Naive B cell (primary cell): ENCODE measurements at regions not wholly inside any gene's neighbourhood (a gene's known extent, or its start where the extent isn't known, plus 50 kb on each side); places are given as distances from the start of the nearest gene placed in this dataset.

Experiments used
- ATAC-seq, 2 donors: fragments of 150-1000 bp; cut with Tn5 transposase; 2 replicates each; pipeline ENCODE4 v1.10.0; 2021; ENCODE audit warnings: low read depth in 2 of 2, mild to moderate bottlenecking in 2 of 2, moderate library complexity in 2 of 2
- DNase-seq: peaks from one replicate; pipeline ENCODE4 v3.0.0; 2022
- H3K27ac Mint-ChIP-seq, 6 donors: one replicate each; pipeline ENCODE4 v1.8.0; 2020 to 2022; ENCODE audit warnings: mild to moderate bottlenecking in 6 of 6, mixed read lengths in 6 of 6, moderate library complexity in 5 of 6, inconsistent platforms in 2 of 6
- H3K27me3 Mint-ChIP-seq, 3 donors: one replicate each; pipeline ENCODE4 v1.8.0; 2021 to 2022; ENCODE audit warnings: mixed read lengths in 3 of 3, mild to moderate bottlenecking in 1 of 3
- H3K36me3 Mint-ChIP-seq, 2 donors: one replicate each; pipeline ENCODE4 v1.8.0; 2020 to 2022; ENCODE audit warnings: mixed read lengths in 2 of 2, inconsistent platforms in 1 of 2, mild to moderate bottlenecking in 1 of 2
- H3K4me1 Mint-ChIP-seq, 3 donors: one replicate each; pipeline ENCODE4 v1.8.0; 2020 to 2022; ENCODE audit warnings: mixed read lengths in 3 of 3, inconsistent platforms in 1 of 3, mild to moderate bottlenecking in 1 of 3, moderate library complexity in 1 of 3
- H3K4me3 Mint-ChIP-seq, 8 donors: one replicate each; pipeline ENCODE4 v1.8.0; 2020 to 2022; ENCODE audit warnings: mild to moderate bottlenecking in 8 of 8, mixed read lengths in 8 of 8, moderate library complexity in 8 of 8, inconsistent platforms in 2 of 8
- H3K9me3 Mint-ChIP-seq, 7 donors: one replicate each; pipeline ENCODE4 v1.8.0; 2020 to 2022; ENCODE audit warnings: mixed read lengths in 7 of 7, mild to moderate bottlenecking in 5 of 7, inconsistent platforms in 2 of 7, moderate library complexity in 1 of 7

DNA sequence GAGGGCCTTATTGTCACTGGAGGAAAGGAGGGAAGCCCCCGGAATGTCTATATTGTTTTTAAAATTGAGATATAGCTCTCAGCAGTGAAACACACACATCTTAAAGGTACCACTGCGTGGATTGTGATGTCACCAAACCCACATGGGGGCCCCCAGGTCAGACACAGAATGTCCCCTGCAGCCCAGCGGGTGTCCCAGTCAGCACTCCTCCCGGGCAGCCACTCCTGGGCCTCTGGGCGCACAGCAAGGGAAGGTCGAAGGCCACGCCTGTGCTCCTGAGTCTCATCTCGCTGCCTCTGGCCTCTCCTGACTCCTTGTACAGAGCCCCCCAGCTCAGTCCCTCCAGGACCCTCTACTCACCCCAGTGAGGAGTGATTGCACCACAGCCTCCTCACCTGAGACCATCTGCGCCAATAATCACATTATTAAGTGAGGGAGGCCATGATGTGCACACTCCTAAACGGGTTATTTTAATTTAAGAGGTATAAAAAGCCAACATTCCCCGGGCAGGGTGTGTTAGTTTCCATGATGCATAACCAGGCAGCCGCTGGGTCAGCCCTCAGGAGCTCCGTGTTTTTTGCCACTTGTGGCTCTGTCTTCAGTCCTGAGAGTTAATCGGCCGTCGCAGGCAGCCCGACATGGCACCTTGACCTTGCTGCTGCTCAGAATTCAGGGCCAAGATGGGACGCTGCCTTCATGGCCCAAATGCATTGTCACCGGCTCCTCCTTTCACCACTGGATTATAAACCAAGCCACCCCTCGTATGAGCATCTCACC is 1089.3 kb downstream of the BRD1 start:
- Mint-ChIP-seq H3K27me3 (no peaks in the 10 kb centered on the region), H3K27ac (no peak overlapping the region)
- DNase-seq = no peak

DNA sequence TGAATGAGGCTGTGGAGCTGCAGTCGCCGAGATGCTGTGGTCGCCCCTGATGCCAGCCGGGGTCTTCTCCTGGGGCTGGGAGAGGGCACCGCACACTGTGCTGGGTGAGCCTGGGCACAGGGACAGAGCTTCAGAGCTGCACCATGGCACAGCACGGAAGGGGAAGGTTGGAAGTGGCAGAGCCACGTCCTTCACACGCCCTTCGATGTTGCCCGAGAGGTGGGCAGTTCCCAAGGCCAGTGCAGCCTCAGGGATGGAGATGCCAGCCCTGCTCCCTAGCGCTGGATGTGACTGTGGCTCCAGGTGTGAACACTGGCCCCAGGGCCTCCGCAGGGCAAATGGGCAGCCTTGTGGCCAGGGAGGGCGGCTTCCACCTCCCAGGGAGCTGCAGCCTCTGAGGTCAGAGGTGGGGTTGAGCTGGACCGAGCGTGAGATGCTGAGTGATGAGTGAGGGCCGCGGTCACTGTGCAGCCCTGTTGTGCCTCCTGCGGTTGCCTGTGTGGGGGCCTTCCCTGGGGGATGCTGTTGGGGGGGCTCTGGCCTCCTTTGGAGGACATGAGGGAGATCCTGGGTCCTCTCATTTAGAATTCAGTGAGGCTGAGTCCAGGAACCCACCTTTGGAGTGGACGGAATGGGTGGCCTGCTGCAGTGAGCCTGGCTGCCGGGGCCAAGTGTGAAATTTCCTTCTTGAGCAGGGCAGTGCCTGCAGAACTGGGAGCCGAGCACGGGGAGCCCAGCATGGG is 1090.0 kb downstream of the BRD1 start:
- peaks cover 0 to 5% (median 2%) of the 10 kb centered on the region in 7 donors for H3K9me3 Mint-ChIP-seq
- no peak for ATAC-seq
- no peaks in the 10 kb centered on the region for H3K36me3 Mint-ChIP-seq
- H3K27me3 Mint-ChIP-seq = no peaks in the 10 kb centered on the region
- DNase-seq = no peak
- H3K27ac Mint-ChIP-seq = no peak overlapping the region
- H3K4me3 Mint-ChIP-seq = no peak overlapping the region
- no peaks in the 10 kb centered on the region for H3K4me1 Mint-ChIP-seq

More for the DNA sequence above, 1089.3 kb downstream of the BRD1 start:
- no peaks in the 10 kb centered on the region for H3K36me3 Mint-ChIP-seq
- no peak for ATAC-seq
- no peak overlapping the region for H3K4me3 Mint-ChIP-seq
- H3K4me1 Mint-ChIP-seq = no peaks in the 10 kb centered on the region
- peaks cover 0 to 5% (median 2%) of the 10 kb centered on the region in 7 donors for H3K9me3 Mint-ChIP-seq

DNA sequence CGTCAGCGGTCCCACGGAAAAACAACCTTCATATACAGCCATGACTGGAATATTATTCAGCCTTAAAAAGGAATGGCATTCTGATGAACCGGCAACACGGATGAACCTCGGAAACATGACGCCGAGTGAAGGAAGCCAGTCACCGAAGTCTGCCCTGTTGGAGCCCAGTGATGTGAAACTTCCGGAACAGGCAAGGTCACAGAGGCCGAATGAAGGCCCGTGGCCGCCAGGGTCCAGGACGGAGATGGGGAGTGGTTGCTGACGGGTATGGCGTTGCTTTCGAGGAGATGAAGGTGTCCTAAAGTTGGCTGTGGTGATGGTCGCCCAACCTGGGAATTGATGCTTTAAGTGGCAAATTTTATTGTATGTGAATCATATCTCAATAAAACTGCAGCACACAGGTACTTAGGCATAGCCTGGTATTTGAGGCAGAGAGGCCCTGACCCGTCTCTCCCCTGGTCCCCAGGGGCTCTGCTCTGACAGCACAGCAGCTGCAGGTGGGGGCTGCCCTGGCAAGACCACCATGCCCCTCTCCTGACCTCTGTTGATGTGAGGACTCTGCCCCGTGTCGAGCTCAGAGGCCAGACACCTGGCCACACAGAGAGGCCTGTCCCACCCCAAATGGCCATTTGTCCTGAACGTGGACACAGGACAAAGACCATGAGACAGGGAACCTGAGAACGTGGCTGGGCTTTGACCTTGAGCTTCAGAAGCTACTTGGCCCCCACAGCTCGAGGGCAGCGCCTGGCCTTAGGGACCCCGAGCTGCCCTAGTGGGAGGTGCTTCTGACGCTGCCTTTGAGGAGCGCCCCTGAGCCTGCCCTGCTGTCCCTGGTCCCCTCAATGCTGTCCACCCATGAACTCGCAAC is 1090.8 kb downstream of the BRD1 start:
- Mint-ChIP-seq H3K9me3 (peaks cover 0 to 4% (median 2%) of the 10 kb centered on the region in 7 donors), H3K27ac (no peak overlapping the region), H3K27me3 (no peaks in the 10 kb centered on the region), H3K4me3 (no peak overlapping the region), H3K4me1 (no peaks in the 10 kb centered on the region), H3K36me3 (no peaks in the 10 kb centered on the region)
- no peak for DNase-seq
- no peak for ATAC-seq

DNA sequence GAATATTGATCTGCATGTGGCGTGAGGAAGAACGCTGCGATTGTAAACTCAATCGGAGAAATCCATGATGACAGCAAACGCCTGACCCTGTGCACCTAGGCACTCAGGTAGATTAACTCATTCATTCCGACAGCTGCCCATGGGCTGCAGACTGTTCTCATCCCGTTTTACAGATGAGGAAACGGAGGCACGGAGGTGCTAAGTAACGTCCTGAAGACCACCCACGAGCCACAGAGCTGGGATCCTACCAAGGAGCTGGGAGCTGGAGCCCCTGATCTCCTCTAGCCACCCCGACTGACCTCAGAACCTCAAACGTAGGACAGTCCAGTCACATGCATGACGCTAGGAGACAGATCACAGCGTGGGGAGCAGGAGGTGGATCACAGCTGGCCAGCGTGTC is 1092.7 kb downstream of the BRD1 start:
- ATAC-seq = no peak
- no peak overlapping the region for H3K27ac Mint-ChIP-seq
- no peaks in the 10 kb centered on the region for H3K36me3 Mint-ChIP-seq
- H3K4me1 Mint-ChIP-seq = no peaks in the 10 kb centered on the region
- H3K4me3 Mint-ChIP-seq = no peak overlapping the region
- no peaks in the 10 kb centered on the region for H3K27me3 Mint-ChIP-seq
- peaks cover 0 to 5% (median 2%) of the 10 kb centered on the region in 7 donors for H3K9me3 Mint-ChIP-seq
- DNase-seq = no peak

DNA sequence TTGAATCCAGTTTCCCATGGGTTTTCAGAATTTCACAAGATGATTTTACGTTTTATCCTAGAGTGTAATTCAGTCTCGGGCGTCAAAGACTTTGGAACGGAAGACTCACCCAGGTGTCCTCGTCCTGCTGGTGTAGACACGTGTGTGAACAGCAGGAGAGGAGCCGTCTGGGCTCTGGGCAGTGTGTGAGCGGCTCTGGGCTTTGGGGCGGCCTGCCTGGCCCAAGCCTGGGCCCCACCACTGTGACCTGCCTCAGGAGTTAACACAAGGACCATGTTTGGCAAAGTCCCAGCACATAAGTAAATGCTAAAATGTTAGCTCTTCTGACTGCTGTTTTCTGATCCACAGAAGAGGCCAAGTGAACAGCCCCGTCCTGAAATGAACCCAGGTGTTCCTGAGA is 1093.3 kb downstream of the BRD1 start:
- H3K9me3 Mint-ChIP-seq = peaks cover 0 to 5% (median 0%) of the 10 kb centered on the region in 7 donors
- H3K27ac Mint-ChIP-seq = peak overlapping the region in 1 of 6 donors; percentile 81
- ATAC-seq = no peak
- no peak for DNase-seq
- H3K36me3 Mint-ChIP-seq = no peaks in the 10 kb centered on the region
- no peaks in the 10 kb centered on the region for H3K27me3 Mint-ChIP-seq
- H3K4me3 Mint-ChIP-seq = no peak overlapping the region
- no peaks in the 10 kb centered on the region for H3K4me1 Mint-ChIP-seq

DNA sequence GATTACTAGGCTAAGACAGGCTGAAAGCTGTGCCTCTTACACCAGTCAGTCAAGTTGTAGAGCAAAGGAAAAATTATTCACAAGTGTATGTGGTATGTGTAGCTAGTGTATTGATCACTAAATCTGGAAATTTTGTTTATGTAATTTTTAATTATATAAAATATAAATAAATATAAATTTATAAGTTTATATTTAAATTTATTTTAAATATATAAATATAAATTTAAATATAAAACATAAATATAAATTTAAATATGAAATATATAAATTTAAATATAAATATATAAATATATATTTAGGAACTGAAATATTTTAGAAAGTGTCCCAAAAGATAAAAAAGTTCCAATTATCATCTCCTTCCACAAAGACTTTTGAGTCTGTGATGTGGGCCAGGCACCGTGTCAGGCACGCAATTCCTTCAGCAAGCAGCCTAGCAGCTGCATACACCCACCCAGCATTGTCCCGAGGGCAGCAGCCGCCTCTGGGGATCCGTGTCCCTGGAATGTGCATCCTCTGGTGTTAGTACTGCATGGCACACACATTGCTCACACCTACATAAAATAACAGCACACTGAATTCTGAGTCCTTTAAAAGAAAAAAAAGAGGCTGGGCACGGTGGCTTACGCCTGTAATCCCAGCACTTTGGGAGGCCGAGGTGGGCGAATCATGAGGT is 1098.0 kb downstream of the BRD1 start:
- ATAC-seq (no peak), DNase-seq (no peak)
- no peaks in the 10 kb centered on the region for H3K4me1 Mint-ChIP-seq
- H3K27me3 Mint-ChIP-seq = peaks cover 0 to 2% (median 0%) of the 10 kb centered on the region in 3 donors
- no peak overlapping the region for H3K4me3 Mint-ChIP-seq
- no peaks in the 10 kb centered on the region for H3K36me3 Mint-ChIP-seq
- no peak overlapping the region for H3K27ac Mint-ChIP-seq
- peaks cover 0 to 18% (median 6%) of the 10 kb centered on the region in 7 donors for H3K9me3 Mint-ChIP-seq

GRCh38 chr22:48727454-48728058 is 1100.1 kb downstream of the BRD1 start:
- no peak overlapping the region for H3K27ac Mint-ChIP-seq
- DNase-seq (no peak), ATAC-seq (no peak)
- H3K9me3 Mint-ChIP-seq = peaks cover 0 to 18% (median 6%) of the 10 kb centered on the region in 7 donors
- no peaks in the 10 kb centered on the region for H3K36me3 Mint-ChIP-seq
- peaks cover 0 to 5% (median 0%) of the 10 kb centered on the region in 3 donors for H3K27me3 Mint-ChIP-seq
- H3K4me3 Mint-ChIP-seq = no peak overlapping the region
- no peaks in the 10 kb centered on the region for H3K4me1 Mint-ChIP-seq

DNA sequence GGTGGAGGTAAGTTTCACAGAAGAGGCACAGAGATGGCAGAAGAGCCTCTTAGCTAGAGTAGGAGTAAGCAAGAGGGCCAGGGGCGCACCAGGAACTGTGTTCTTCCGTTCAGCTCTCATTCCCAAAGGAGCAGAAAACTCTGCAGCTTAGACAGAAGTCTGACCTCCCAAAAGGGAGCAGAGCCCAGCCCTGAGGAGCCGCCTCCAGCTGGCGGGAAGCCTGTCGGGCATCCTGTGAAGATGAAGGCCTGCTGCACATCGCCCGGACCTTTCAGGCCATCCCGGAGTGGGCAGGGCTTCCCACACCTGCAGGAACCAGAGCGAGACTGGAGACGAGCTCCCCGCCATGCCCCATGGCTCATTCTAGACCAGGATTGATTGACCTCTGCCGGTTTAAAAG is 1102.8 kb downstream of the BRD1 start:
- Mint-ChIP-seq H3K27me3 (peaks cover 0 to 5% (median 4%) of the 10 kb centered on the region in 3 donors), H3K36me3 (no peaks in the 10 kb centered on the region), H3K4me3 (no peak overlapping the region), H3K4me1 (no peaks in the 10 kb centered on the region), H3K9me3 (peaks cover 0 to 22% (median 11%) of the 10 kb centered on the region in 7 donors), H3K27ac (no peak overlapping the region)
- no peak for ATAC-seq
- no peak for DNase-seq

DNA sequence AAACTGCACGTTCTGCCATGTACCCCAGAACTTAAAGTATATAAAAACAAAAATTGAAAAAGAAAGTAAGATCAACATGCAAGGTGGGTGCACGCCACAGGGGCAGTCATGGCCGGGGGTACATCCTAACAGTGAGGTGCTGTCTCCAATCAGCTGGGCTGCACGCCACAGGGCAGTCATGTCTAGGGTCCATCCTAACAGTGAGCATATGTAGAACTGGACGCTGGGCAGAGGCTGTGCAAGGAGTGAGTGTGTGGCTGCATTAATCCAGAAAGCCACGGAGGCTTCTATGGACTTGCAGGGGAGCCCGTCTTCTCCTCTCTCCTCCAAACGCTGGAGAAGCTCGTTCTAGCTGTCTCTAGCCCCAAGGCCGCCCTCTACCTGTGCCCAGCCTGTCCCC is 1105.0 kb downstream of the BRD1 start:
- Mint-ChIP-seq H3K4me3 (no peak overlapping the region), H3K27me3 (peaks cover 2 to 5% (median 4%) of the 10 kb centered on the region in 3 donors), H3K4me1 (no peaks in the 10 kb centered on the region), H3K27ac (no peak overlapping the region), H3K9me3 (peaks cover 0 to 22% (median 11%) of the 10 kb centered on the region in 7 donors), H3K36me3 (no peaks in the 10 kb centered on the region)
- DNase-seq = no peak
- ATAC-seq = no peak

- H3K9me3 Mint-ChIP-seq = peaks cover 0 to 13% (median 5%) of the 10 kb centered on the region in 7 donors
- DNase-seq (no peak), ATAC-seq (no peak)
- H3K4me3 Mint-ChIP-seq = no peak overlapping the region
- H3K27ac Mint-ChIP-seq = peak overlapping the region in 1 of 6 donors; percentile 65
- no peaks in the 10 kb centered on the region for H3K4me1 Mint-ChIP-seq
- peaks cover 5 to 9% (median 7%) of the 10 kb centered on the region in 3 donors for H3K27me3 Mint-ChIP-seq
- H3K36me3 Mint-ChIP-seq = no peaks in the 10 kb centered on the region
Measured at GRCh38 chr22:48721395-48721669, 1106.3 kb downstream of the BRD1 start.

GRCh38 chr22:48720662-48721394 is 1106.8 kb downstream of the BRD1 start:
- Mint-ChIP-seq H3K27me3 (peaks cover 5 to 14% (median 7%) of the 10 kb centered on the region in 3 donors), H3K4me3 (no peak overlapping the region), H3K27ac (peak overlapping the region in 1 of 6 donors; percentile 65), H3K9me3 (peaks cover 5 to 13% (median 6%) of the 10 kb centered on the region in 7 donors), H3K4me1 (no peaks in the 10 kb centered on the region), H3K36me3 (no peaks in the 10 kb centered on the region)
- ATAC-seq (no peak), DNase-seq (no peak)

- H3K27ac Mint-ChIP-seq = no peak overlapping the region
- no peak for ATAC-seq
- no peaks in the 10 kb centered on the region for H3K4me1 Mint-ChIP-seq
- peaks cover 5 to 15% (median 7%) of the 10 kb centered on the region in 3 donors for H3K27me3 Mint-ChIP-seq
- no peak for DNase-seq
- peaks cover 8 to 16% (median 10%) of the 10 kb centered on the region in 7 donors for H3K9me3 Mint-ChIP-seq
- no peak overlapping the region for H3K4me3 Mint-ChIP-seq
- no peaks in the 10 kb centered on the region for H3K36me3 Mint-ChIP-seq
Measured at GRCh38 chr22:48719978-48720661, 1107.6 kb downstream of the BRD1 start.
